ENCODE measurements at regions not wholly inside any gene's neighbourhood (a gene's known extent, or its start where the extent isn't known, plus 50 kb on each side); places are given as distances from the start of the nearest gene placed in this dataset.

DNA sequence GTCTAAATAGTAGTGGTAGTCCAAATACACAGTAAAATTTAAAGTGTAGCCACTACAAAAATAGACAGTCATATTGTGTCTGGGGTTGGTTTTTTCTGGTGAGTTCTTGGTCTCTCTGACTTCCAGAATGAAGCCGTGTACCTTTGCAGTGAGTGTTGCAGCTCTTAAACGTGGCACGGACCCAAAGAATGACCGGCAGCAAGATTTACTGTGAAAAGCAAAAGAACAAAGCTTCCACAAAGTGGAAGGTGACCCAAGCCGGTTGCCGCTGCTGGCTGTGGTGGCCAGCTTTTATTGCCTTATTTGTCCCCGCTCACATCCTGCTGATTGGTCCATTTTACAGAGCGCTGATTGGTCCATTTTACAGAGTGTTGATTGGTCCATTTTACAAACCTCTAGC, 188.7 kb downstream of the ZNF608 start:
- Histone ChIP-seq H3K27ac (ENCODE audit: extremely low read length, insufficient read depth, low read length) (no peak overlapping the region), H3K36me3 (replicated peaks in 1 of 2; ENCODE audit: control insufficient read depth in 1 of 2, insufficient read depth in 2 of 2, low read length in 2 of 2) (no peaks in the 10 kb centered on the region), H3K9me3 (ENCODE audit: low read length) (no peaks in the 10 kb centered on the region), H3K79me2 (ENCODE audit: insufficient read depth, low read length) (no peaks in the 10 kb centered on the region), H3K4me3 (replicated peaks in 1 of 3; ENCODE audit: insufficient read depth in 1 of 3, low read depth in 2 of 3, low read length in 3 of 3) (no peak overlapping the region), H4K20me1 (ENCODE audit: insufficient read depth, low read length) (no peaks in the 10 kb centered on the region), H3K27me3 (ENCODE audit: control insufficient read depth in 1 of 2, insufficient read depth in 2 of 2, low read length in 2 of 2) (no peaks in the 10 kb centered on the region), H3K4me2 (ENCODE audit: low read depth, low read length) (no peak overlapping the region), H3K9ac (ENCODE audit: insufficient read depth, low read depth, low read length) (no peak overlapping the region), H3K4me1 (ENCODE audit: insufficient read depth, low read length) (peaks cover 15% of the 10 kb centered on the region), H2AFZ (ENCODE audit: low read length) (no peak overlapping the region)
- no peak for TF ChIP-seq ZNF746 (CRISPR knock-in tag; IDR thresholded peaks at IDR 0.05)
- no peak for TF ChIP-seq ZNF44 (CRISPR knock-in tag; IDR thresholded peaks at IDR 0.05)
- no peak for TF ChIP-seq ZNF788 (CRISPR knock-in tag; IDR thresholded peaks at IDR 0.05; ENCODE audit: borderline replicate concordance)
- TF ChIP-seq NFYB (CRISPR knock-in tag; IDR thresholded peaks at IDR 0.05), result peak; percentile 15; the same call in 1 of the 2 replicates
- TF ChIP-seq LCORL (IDR thresholded peaks at IDR 0.05), result no peak
- TF ChIP-seq LCORL (CRISPR knock-in tag; IDR thresholded peaks at IDR 0.05), result no peak
- WGBS (ENCODE audit: low lambda C conversion rate), result 81% methylated on average over 8 of the region's 8 CpGs
- intact Hi-C loops (cut with micrococcal nuclease; ENCODE audit: unreplicated experiment), result no loop called here
- in situ Hi-C loops (cut with HindIII; ENCODE audit: extremely low pct_ligation_motif_present, low pct_unique_long_range_greater_than_20kb), result no loop called here
- CTCF ChIA-PET (ENCODE audit: low intra/inter-chr PET ratio, low total read pairs), result no interaction called here
- FAIRE-seq, result no peak
- no peak for ATAC-seq
- no TSS peak for BruUV-seq (replicated peaks)
- POLR2A ChIA-PET, result interaction anchor here (0.6 kb wide), 1 partner anchor 11 kb away, joined by 3 read pairs; no protein-coding TSS in a partner anchor
- DNase-seq (ENCODE audit: low spot score), result no peak

DNA sequence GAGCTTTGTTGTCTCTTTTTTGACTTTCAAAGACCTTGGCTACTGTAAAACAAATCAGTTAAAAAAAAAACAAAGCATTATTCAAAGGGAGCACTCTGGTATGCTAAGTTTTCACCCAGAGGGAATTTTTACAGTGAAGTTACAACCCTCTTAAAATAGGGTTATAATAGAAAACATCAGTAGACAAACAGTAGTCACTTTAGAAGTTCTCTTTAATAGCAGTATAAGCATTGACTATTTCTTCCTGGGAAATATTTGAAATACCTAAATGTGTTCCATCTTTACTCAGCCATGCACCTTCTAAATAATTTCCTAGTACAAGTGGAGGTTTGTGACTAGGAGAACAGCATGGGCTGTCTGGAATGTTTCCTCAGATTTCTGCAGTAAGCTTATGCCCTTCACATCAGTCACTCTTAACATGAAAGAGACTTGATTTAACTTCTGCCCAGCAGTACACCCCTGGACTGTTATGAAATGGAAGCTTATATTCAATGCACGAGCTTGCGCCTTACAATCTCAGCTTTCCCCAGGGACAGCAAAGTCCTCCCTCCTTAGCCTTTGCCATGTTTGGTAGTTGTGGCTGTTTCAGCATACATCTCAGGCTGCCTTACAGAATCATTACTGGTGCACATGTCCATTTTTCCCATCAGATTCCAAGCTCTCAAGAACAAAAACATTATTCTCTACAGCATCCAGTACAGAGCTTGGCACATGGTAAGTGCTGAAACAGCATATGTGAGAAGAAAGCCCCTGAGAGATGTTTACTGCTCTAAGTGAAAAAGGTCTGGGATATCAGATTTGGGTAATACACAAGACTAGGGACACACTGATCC, 191.5 kb downstream of the ZNF608 start:
- Histone ChIP-seq H3K4me2 (ENCODE audit: low read depth, low read length) (no peak overlapping the region), H2AFZ (ENCODE audit: low read length) (no peak overlapping the region), H3K4me3 (replicated peaks in 1 of 3; ENCODE audit: insufficient read depth in 1 of 3, low read depth in 2 of 3, low read length in 3 of 3) (no peak overlapping the region), H3K79me2 (ENCODE audit: insufficient read depth, low read length) (no peaks in the 10 kb centered on the region), H4K20me1 (ENCODE audit: insufficient read depth, low read length) (no peaks in the 10 kb centered on the region), H3K27ac (ENCODE audit: extremely low read length, insufficient read depth, low read length) (no peak overlapping the region), H3K4me1 (ENCODE audit: insufficient read depth, low read length) (peaks cover 35% of the 10 kb centered on the region), H3K9ac (ENCODE audit: insufficient read depth, low read depth, low read length) (no peak overlapping the region), H3K9me3 (ENCODE audit: low read length) (no peaks in the 10 kb centered on the region), H3K36me3 (replicated peaks in 1 of 2; ENCODE audit: control insufficient read depth in 1 of 2, insufficient read depth in 2 of 2, low read length in 2 of 2) (no peaks in the 10 kb centered on the region), H3K27me3 (ENCODE audit: control insufficient read depth in 1 of 2, insufficient read depth in 2 of 2, low read length in 2 of 2) (no peaks in the 10 kb centered on the region)
- ChIA-PET POLR2A (interaction anchor here (1.5 kb wide), 1 partner anchor 27 kb away, joined by 5 read pairs; no protein-coding TSS in a partner anchor), CTCF (ENCODE audit: low intra/inter-chr PET ratio, low total read pairs) (no interaction called here)
- in situ Hi-C loops (cut with HindIII; ENCODE audit: extremely low pct_ligation_motif_present, low pct_unique_long_range_greater_than_20kb), result no loop called here
- intact Hi-C loops (cut with micrococcal nuclease; ENCODE audit: unreplicated experiment), result no loop called here
- FAIRE-seq, result no peak
- peak; percentile 26; the same call in 1 of the 3 replicates for ATAC-seq
- WGBS (ENCODE audit: low lambda C conversion rate), result no CpG with 5 or more reads among the region's 2 CpGs
- no TSS peak for BruUV-seq (replicated peaks)
- DNase-seq (ENCODE audit: low spot score), result no peak
- TF ChIP-seq ZNF362 (CRISPR knock-in tag; IDR thresholded peaks at IDR 0.05; ENCODE audit: borderline replicate concordance) (no peak), ZNF33A (CRISPR knock-in tag; IDR thresholded peaks at IDR 0.05; ENCODE audit: borderline replicate concordance) (no peak), ZMYM2 (CRISPR knock-in tag; IDR thresholded peaks at IDR 0.05) (no peak), EED (CRISPR knock-in tag; IDR thresholded peaks at IDR 0.05) (no peak), ATF5 (CRISPR knock-in tag; IDR thresholded peaks at IDR 0.05; ENCODE audit: low read depth) (no peak), ZBTB33 (CRISPR knock-in tag; IDR thresholded peaks at IDR 0.05) (no peak), ZNF274 (CRISPR knock-in tag; IDR thresholded peaks at IDR 0.05) (no peak), GATA4 (IDR thresholded peaks at IDR 0.05; ENCODE audit: borderline replicate concordance, low read depth) (no peak), ZNF30 (CRISPR knock-in tag; IDR thresholded peaks at IDR 0.05) (no peak), MIER3 (CRISPR knock-in tag; IDR thresholded peaks at IDR 0.05; ENCODE audit: borderline replicate concordance) (no peak)
